Smooth muscle cell of the brain vasculature (primary cell): ENCODE measurements at regions not wholly inside any gene's neighbourhood (a gene's known extent, or its start where the extent isn't known, plus 50 kb on each side); places are given as distances from the start of the nearest gene placed in this dataset.
"Not testable (repeated sequence)": the region's sequence is repeated elsewhere in the genome, so short reads cannot be mapped to it uniquely, and the experiment has no call there.

Source experiments
- DNase-seq: peaks from one replicate; pipeline ENCODE4 v3.0.0-alpha.2; 2012; ENCODE audit warnings: low read depth, low spot score

DNA sequence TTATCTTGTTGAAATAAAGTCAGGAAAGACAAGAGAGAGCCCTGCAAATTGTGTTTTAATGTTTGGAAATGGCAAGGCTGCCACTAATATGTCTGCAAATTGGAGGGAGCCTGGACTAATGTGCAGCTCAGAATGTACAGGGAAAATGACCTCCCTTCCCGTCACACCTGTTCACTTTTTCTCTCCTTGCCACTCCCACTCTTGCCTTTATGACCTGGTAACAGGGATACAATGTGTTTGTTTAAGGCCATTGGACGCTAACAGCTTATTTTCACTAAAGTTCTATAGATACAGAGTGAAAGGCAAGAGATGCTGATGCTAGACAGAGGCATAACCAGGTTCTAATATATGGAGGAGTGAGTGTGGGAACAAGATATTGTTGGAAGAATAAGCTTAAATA is 203.9 kb downstream of the RAB38 start:
- no peak for DNase-seq

GRCh38 chr11:87970762-87971161 is 204.5 kb downstream of the RAB38 start:
- DNase-seq, result no peak

- DNase-seq, result no peak
Measured at GRCh38 chr11:87967459-87967858, 207.8 kb downstream of the RAB38 start.

- no peak for DNase-seq
Measured at GRCh38 chr11:87966694-87967093, 208.5 kb downstream of the RAB38 start.

DNA sequence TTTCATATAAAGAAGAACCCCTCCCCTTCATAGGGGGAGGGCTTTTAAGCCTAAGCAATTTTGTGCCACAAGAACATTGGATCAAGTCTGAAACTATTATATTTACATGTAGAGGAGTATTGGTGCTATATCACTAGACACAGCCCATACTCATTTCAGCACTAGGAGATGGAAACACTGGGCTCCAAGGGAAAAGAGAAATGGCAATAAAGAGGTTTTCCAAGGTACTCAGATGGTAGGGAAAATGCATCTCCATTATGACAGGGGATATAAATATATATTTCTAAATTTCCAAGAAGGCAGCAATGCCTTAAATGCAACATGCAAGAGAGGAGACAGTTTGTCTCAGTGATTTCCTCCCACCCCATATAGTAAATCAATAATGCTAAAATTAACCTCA is 209.0 kb downstream of the RAB38 start:
- no peak for DNase-seq

- DNase-seq, result no peak
Measured at GRCh38 chr11:87961606-87962005, 213.6 kb downstream of the RAB38 start.

DNA sequence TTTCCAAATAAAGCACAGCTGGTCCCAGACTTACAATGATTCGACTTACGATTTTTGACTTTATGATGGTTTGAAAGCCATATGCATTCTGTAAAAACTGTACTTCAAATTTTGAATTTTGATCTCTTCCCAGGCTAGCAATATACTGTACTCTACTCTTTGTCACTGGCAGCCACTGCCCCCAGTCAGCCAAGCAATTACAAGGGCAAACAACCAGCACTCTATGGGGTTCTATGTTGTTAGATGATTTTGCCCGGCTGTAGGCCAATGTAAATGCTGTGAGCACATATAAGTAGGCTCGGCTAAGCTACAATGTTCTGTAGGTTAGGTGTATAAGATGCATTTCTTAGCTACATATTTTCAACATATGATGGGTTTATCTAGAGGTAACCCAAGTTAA is 217.3 kb downstream of the RAB38 start:
- no peak for DNase-seq

DNA sequence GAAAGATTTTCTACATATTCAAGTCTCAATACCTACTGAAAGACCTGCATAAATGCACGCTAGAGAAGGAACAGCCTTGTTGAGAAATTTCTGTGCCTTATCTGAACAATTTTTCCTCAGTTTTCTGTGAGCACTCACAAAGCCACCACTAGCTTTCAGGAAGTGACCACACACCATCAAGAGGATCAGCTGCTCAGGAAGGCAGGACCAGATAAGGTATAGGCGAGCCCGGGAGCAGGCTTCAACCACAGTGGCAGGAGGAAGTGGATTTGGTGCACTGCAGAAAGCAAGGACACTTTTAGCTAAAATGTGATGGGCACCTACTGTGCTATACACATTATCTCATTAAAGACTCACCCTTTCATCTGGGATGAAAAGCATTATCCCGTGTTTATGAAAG is 220.8 kb downstream of the RAB38 start:
- no peak for DNase-seq

DNA sequence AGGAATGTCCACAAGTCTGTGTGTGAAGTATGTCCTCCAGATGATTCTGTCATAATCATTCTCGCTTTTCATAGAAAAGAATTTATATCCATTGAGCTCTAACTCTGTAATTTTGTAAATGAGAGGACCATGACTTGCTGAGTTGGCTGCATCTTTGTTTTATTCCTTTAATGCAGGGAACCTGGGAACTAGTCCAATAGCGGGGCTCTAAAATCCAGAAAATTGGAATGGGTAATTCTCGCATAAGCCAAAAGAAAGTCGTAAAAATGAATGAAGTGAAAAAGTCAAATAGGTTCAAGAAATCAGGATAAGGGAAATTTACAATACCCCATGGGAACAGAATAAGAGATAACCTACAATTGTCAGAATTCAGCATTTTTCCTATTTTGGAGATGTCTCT is 232.5 kb downstream of the RAB38 start:
- DNase-seq, result no peak

DNA sequence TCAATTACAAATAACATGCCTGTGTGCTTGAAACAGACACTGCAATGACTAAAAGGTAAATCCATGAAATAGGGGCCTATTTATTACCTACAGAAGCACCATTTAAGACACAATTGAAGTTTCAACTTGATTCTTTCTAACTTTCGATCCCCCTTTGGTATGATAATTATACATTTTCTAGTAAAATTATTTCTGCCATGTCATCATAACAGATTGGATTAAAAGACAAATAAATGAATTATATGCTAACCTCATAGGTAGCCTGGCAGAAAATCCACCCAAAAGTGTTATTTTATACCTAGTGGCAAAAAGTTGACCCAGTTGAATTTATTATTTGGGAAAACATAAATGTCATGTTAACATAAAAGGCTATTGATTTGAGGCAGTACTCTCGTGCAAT is 241.1 kb downstream of the RAB38 start:
- DNase-seq, result no peak

GRCh38 chr11:87926250-87926970 is 248.8 kb downstream of the RAB38 start:
- no peak for DNase-seq

- no peak for DNase-seq
Measured at GRCh38 chr11:87924125-87924524, 251.1 kb downstream of the RAB38 start.

GRCh38 chr11:87917111-87917510 is 258.1 kb downstream of the RAB38 start:
- no peak for DNase-seq

GRCh38 chr11:87909178-87909577 is 266.1 kb downstream of the RAB38 start:
- no peak for DNase-seq

- no peak for DNase-seq
Measured at GRCh38 chr11:87908086-87908485, 267.2 kb downstream of the RAB38 start.

- no peak for DNase-seq
Measured at GRCh38 chr11:87903345-87903744, 271.9 kb downstream of the RAB38 start.

GRCh38 chr11:87901341-87901740 is 273.9 kb downstream of the RAB38 start:
- no peak for DNase-seq

- DNase-seq, result no peak
Measured at GRCh38 chr11:87897921-87898320, 277.3 kb downstream of the RAB38 start.

DNA sequence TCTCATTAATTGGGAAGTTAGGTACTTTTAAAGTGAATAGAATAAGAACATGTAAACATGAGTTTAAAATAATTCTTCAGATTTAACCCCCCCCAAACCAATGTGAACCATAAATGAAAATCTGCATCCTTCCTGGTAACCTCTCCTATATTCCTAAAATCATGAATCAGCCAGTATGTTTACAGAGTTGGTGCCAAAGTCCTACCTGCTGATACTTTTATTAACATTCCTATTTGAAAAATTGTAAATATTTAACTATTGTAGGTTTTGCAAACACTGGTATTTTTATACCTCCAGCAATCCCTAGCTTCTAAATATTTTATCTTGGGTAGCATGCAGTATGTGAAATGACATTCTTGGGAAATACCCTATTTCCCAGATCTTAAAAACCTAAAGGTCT is 278.2 kb downstream of the RAB38 start:
- DNase-seq, result no peak

- no peak for DNase-seq
Measured at GRCh38 chr11:87894961-87895360, 280.3 kb downstream of the RAB38 start.

GRCh38 chr11:87892291-87892690 is 283.0 kb downstream of the RAB38 start:
- DNase-seq, result no peak

- no peak for DNase-seq
Measured at GRCh38 chr11:87889126-87889525, 286.1 kb downstream of the RAB38 start.

GRCh38 chr11:87885084-87885483 is 290.2 kb downstream of the RAB38 start:
- not testable (repeated sequence) for DNase-seq

GRCh38 chr11:87879118-87879517 is 296.1 kb downstream of the RAB38 start:
- no peak for DNase-seq
